Uterus (tissue), 2 donors: ENCODE measurements at regions not wholly inside any gene's neighbourhood (a gene's known extent, or its start where the extent isn't known, plus 50 kb on each side); places are given as distances from the start of the nearest gene placed in this dataset.

Experiments used
- POLR2A ChIP-seq, 2 donors: fragments of 450-650 bp; IDR thresholded peaks; one replicate each; pipeline ENCODE4 v1.6.1; 2016; ENCODE audit warnings: antibody characterized with exemption in 2 of 2, mild to moderate bottlenecking in 1 of 2, moderate library complexity in 1 of 2
- TF ChIP-seq, protein P1 (sequence below), 4 experiments: fragments of 200-600 bp in 2 of 4; fragments of 450-650 bp in 2 of 4; sonication (generic) in 2 of 4; IDR thresholded peaks; one replicate each; pipeline ENCODE4 v1.5.1; 2016 to 2019; ENCODE audit warnings: antibody characterized with exemption in 4 of 4, mild to moderate bottlenecking in 2 of 4, moderate library complexity in 1 of 4

DNA sequence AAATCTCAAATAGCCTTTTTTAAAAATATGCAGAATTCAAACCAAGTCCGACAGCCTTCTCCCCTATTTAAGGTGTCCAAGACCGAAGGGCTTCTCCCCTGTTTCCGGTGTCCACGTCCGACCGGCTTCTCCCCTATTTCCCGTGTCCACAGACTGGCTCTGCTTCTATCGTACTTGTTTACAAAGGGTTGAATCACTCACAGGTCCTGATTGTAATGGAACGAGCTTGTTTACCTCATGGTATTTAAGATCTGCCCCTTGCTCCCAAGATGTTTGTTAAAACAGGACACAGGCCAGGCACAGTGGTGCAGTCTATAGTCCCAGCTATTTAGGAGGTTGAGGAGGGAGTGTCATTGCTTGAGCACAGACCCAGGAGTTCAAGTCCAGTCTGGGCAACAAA lies 90.4 kb upstream of the ROBO2 start:
- TF ChIP-seq POLR2A (IDR thresholded peaks at IDR 0.05): no peak
- TF ChIP-seq, protein P1, sequence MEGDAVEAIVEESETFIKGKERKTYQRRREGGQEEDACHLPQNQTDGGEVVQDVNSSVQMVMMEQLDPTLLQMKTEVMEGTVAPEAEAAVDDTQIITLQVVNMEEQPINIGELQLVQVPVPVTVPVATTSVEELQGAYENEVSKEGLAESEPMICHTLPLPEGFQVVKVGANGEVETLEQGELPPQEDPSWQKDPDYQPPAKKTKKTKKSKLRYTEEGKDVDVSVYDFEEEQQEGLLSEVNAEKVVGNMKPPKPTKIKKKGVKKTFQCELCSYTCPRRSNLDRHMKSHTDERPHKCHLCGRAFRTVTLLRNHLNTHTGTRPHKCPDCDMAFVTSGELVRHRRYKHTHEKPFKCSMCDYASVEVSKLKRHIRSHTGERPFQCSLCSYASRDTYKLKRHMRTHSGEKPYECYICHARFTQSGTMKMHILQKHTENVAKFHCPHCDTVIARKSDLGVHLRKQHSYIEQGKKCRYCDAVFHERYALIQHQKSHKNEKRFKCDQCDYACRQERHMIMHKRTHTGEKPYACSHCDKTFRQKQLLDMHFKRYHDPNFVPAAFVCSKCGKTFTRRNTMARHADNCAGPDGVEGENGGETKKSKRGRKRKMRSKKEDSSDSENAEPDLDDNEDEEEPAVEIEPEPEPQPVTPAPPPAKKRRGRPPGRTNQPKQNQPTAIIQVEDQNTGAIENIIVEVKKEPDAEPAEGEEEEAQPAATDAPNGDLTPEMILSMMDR (IDR thresholded peaks at IDR 0.05): no peak
